ENCODE measurements at regions not wholly inside any gene's neighbourhood (a gene's known extent, or its start where the extent isn't known, plus 50 kb on each side); places are given as distances from the start of the nearest gene placed in this dataset.
A peak's percentile ranks its signal among the peaks of the same experiment; 100 is the strongest.
"Not testable (repeated sequence)": the region's sequence is repeated elsewhere in the genome, so short reads cannot be mapped to it uniquely, and the experiment has no call there.

DNA sequence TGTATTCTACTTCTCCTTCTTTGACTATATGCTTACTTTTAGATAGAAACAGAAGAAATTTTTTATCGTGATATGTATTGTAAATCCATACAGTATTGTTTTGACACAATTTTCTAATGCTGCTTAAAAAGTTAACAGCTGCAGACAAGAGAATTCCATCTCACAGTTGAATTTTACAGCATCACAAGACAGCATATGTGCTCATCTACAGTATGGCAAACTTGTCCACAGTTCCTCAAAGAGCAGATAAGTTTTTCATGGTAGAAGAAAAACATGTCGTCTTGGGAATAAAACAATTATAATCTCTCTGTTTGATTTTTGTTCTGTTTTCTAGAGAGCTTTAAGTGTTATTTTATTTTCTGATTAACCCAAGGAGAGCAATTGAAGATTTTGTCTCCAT lies 438.5 kb upstream of the NUDT12 start:
- WGBS (ENCODE audit: extremely low coverage, insufficient coverage, low lambda C conversion rate): no CpG with 5 or more reads among the region's 2 CpGs

DNA sequence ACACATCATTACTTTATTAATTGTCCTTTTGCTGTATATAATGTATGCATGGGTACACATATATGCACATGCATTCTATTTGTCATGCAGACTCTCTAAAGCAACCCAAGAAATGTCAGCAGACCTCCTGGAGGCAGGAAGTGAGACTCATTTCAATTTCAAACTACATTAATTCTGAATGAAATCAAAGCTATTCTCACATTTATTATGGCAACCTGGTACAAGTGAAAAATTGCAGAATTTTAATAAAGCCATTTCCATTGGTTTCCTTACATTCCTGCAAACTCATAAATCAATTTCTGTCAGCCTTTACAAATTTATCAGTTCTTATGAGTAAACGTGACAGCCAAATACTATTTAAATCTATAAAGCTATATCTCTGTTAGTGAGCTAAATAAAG lies 430.4 kb upstream of the NUDT12 start:
- no peak overlapping the region for H4K5ac ChIP-seq (ENCODE audit: low read length)
- H2BK15ac ChIP-seq (replicated peaks; ENCODE audit: low read depth): no peak overlapping the region
- no peak overlapping the region for H3K27ac ChIP-seq (ENCODE audit: low read depth, low read length)
- no peak overlapping the region for H3K4me3 ChIP-seq (ENCODE audit: low read length)
- H3K79me1 ChIP-seq (ENCODE audit: low read length): no peaks in the 10 kb centered on the region
- no peak overlapping the region for H3K4ac ChIP-seq (ENCODE audit: low read depth, low read length)
- no peaks in the 10 kb centered on the region for H3K79me2 ChIP-seq (ENCODE audit: control insufficient read depth, insufficient read depth, low read length)
- no peak overlapping the region for H2BK5ac ChIP-seq (ENCODE audit: low read length)
- H4K8ac ChIP-seq (ENCODE audit: low read depth, low read length): no peak overlapping the region
- H2BK120ac ChIP-seq (ENCODE audit: low read depth, low read length): no peak overlapping the region
- H2AK5ac ChIP-seq (ENCODE audit: low read length): no peak overlapping the region
- no peaks in the 10 kb centered on the region for H3K27me3 ChIP-seq (ENCODE audit: insufficient read depth, low read length, poor library complexity)
- no peak overlapping the region for H3K23ac ChIP-seq (ENCODE audit: low read length)
- no peak overlapping the region for H3K4me2 ChIP-seq (ENCODE audit: low read length)
- H3K4me1 ChIP-seq (ENCODE audit: control insufficient read depth, low read depth, low read length): no peaks in the 10 kb centered on the region
- no peak overlapping the region for H3K9ac ChIP-seq (ENCODE audit: low read length)
- WGBS (ENCODE audit: extremely low coverage, insufficient coverage, low lambda C conversion rate): no CpG with 5 or more reads among the region's 1 CpG
- no peak for DNase-seq
- no peak overlapping the region for H3K56ac ChIP-seq (ENCODE audit: low read length)
- H3K18ac ChIP-seq (ENCODE audit: low read length): no peak overlapping the region
- no peaks in the 10 kb centered on the region for H3K36me3 ChIP-seq (ENCODE audit: control insufficient read depth, insufficient read depth, low read length)

More for the DNA sequence above, 438.5 kb upstream of the NUDT12 start:
- Histone ChIP-seq H3K79me2 (ENCODE audit: control insufficient read depth, insufficient read depth, low read length) (no peaks in the 10 kb centered on the region), H3K4ac (ENCODE audit: low read depth, low read length) (no peak overlapping the region), H3K27ac (ENCODE audit: low read depth, low read length) (no peak overlapping the region), H2BK15ac (replicated peaks; ENCODE audit: low read depth) (no peak overlapping the region), H3K23ac (ENCODE audit: low read length) (no peak overlapping the region), H3K79me1 (ENCODE audit: low read length) (no peaks in the 10 kb centered on the region), H3K4me3 (ENCODE audit: low read length) (no peak overlapping the region), H4K8ac (ENCODE audit: low read depth, low read length) (no peak overlapping the region), H3K27me3 (ENCODE audit: insufficient read depth, low read length, poor library complexity) (no peaks in the 10 kb centered on the region), H4K5ac (ENCODE audit: low read length) (no peak overlapping the region), H3K18ac (ENCODE audit: low read length) (no peak overlapping the region), H2BK120ac (ENCODE audit: low read depth, low read length) (no peak overlapping the region), H3K36me3 (ENCODE audit: control insufficient read depth, insufficient read depth, low read length) (no peaks in the 10 kb centered on the region), H2AK5ac (ENCODE audit: low read length) (no peak overlapping the region), H3K4me2 (ENCODE audit: low read length) (no peak overlapping the region), H3K56ac (ENCODE audit: low read length) (no peak overlapping the region), H2BK5ac (ENCODE audit: low read length) (no peak overlapping the region), H3K9ac (ENCODE audit: low read length) (no peak overlapping the region), H3K4me1 (ENCODE audit: control insufficient read depth, low read depth, low read length) (no peaks in the 10 kb centered on the region)
- no peak for DNase-seq

DNA sequence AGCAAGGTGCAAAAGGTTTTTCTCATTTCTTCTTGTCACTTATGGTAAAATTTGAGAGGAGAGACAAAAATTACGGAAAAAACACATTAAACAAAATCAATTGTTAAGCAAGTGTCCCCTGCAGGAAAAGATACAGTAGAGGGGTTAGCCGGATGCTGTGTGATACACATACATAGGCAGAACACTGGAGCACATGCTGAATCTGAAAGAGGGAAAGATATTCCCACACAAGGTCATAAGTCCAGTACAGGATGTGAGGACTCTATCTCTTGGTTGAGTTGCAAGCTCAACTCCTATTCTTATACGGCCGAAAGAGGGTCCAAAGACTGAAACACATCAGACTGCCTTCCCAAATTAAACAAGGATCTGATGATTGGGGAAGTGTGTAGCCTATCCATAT lies 427.5 kb upstream of the NUDT12 start:
- Histone ChIP-seq H3K79me2 (ENCODE audit: control insufficient read depth, insufficient read depth, low read length) (no peaks in the 10 kb centered on the region), H4K8ac (ENCODE audit: low read depth, low read length) (no peak overlapping the region), H3K23ac (ENCODE audit: low read length) (no peak overlapping the region), H3K27me3 (ENCODE audit: insufficient read depth, low read length, poor library complexity) (no peaks in the 10 kb centered on the region), H3K4me2 (ENCODE audit: low read length) (no peak overlapping the region), H3K56ac (ENCODE audit: low read length) (no peak overlapping the region), H2BK5ac (ENCODE audit: low read length) (no peak overlapping the region), H2AK5ac (ENCODE audit: low read length) (no peak overlapping the region), H3K18ac (ENCODE audit: low read length) (no peak overlapping the region), H2BK120ac (ENCODE audit: low read depth, low read length) (peak overlapping the region; percentile 61), H3K9ac (ENCODE audit: low read length) (no peak overlapping the region), H2BK15ac (replicated peaks; ENCODE audit: low read depth) (peak overlapping the region; percentile 27), H3K36me3 (ENCODE audit: control insufficient read depth, insufficient read depth, low read length) (no peaks in the 10 kb centered on the region), H4K5ac (ENCODE audit: low read length) (no peak overlapping the region), H3K79me1 (ENCODE audit: low read length) (no peaks in the 10 kb centered on the region), H3K4me1 (ENCODE audit: control insufficient read depth, low read depth, low read length) (no peaks in the 10 kb centered on the region), H3K4me3 (ENCODE audit: low read length) (no peak overlapping the region), H3K4ac (ENCODE audit: low read depth, low read length) (no peak overlapping the region), H3K27ac (ENCODE audit: low read depth, low read length) (no peak overlapping the region)
- no peak for DNase-seq
- WGBS (ENCODE audit: extremely low coverage, insufficient coverage, low lambda C conversion rate): no CpG with 5 or more reads among the region's 4 CpGs

- H3K79me1 ChIP-seq (ENCODE audit: low read length): no peaks in the 10 kb centered on the region
- H3K79me2 ChIP-seq (ENCODE audit: control insufficient read depth, insufficient read depth, low read length): no peaks in the 10 kb centered on the region
- no peak overlapping the region for H3K27ac ChIP-seq (ENCODE audit: low read depth, low read length)
- WGBS (ENCODE audit: extremely low coverage, insufficient coverage, low lambda C conversion rate): 100% methylated on average over 1 of the region's 4 CpGs
- H3K4me2 ChIP-seq (ENCODE audit: low read length): no peak overlapping the region
- no peaks in the 10 kb centered on the region for H3K36me3 ChIP-seq (ENCODE audit: control insufficient read depth, insufficient read depth, low read length)
- H3K4ac ChIP-seq (ENCODE audit: low read depth, low read length): no peak overlapping the region
- no peak overlapping the region for H3K23ac ChIP-seq (ENCODE audit: low read length)
- no peak overlapping the region for H2BK120ac ChIP-seq (ENCODE audit: low read depth, low read length)
- no peak overlapping the region for H2BK5ac ChIP-seq (ENCODE audit: low read length)
- H4K5ac ChIP-seq (ENCODE audit: low read length): no peak overlapping the region
- H3K27me3 ChIP-seq (ENCODE audit: insufficient read depth, low read length, poor library complexity): no peaks in the 10 kb centered on the region
- H3K56ac ChIP-seq (ENCODE audit: low read length): no peak overlapping the region
- no peak overlapping the region for H3K9ac ChIP-seq (ENCODE audit: low read length)
- no peak for DNase-seq
- no peak overlapping the region for H4K8ac ChIP-seq (ENCODE audit: low read depth, low read length)
- no peak overlapping the region for H2BK15ac ChIP-seq (replicated peaks; ENCODE audit: low read depth)
- no peak overlapping the region for H2AK5ac ChIP-seq (ENCODE audit: low read length)
- H3K4me1 ChIP-seq (ENCODE audit: control insufficient read depth, low read depth, low read length): no peaks in the 10 kb centered on the region
- no peak overlapping the region for H3K4me3 ChIP-seq (ENCODE audit: low read length)
- H3K18ac ChIP-seq (ENCODE audit: low read length): no peak overlapping the region
Measured at GRCh38 chr5:103981592-103981991, 419.0 kb upstream of the NUDT12 start.

DNA sequence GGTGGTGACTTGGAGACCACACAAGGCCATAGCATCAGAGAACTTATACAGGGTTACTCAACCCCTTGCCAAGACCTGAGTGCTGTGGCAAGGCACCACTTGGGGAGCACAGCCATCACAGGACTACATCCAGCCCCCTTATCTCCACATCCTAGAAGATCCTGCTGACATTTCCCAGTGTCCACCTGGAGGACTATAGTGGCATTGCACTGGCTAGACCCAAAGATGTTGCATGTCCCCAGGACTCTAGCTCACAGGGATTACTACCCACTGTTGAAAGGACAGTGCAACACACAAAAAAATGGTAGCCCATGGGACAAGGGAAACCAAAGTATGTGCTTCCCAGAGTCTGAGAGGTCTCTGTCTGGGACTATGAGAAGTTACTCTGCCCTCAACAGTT lies 411.1 kb upstream of the NUDT12 start:
- no peak overlapping the region for H3K4me2 ChIP-seq (ENCODE audit: low read length)
- no peaks in the 10 kb centered on the region for H3K27me3 ChIP-seq (ENCODE audit: insufficient read depth, low read length, poor library complexity)
- H3K4me3 ChIP-seq (ENCODE audit: low read length): no peak overlapping the region
- no peak overlapping the region for H3K9ac ChIP-seq (ENCODE audit: low read length)
- no peak overlapping the region for H3K27ac ChIP-seq (ENCODE audit: low read depth, low read length)
- no peaks in the 10 kb centered on the region for H3K4me1 ChIP-seq (ENCODE audit: control insufficient read depth, low read depth, low read length)
- H3K36me3 ChIP-seq (ENCODE audit: control insufficient read depth, insufficient read depth, low read length): no peaks in the 10 kb centered on the region
- no peak overlapping the region for H3K18ac ChIP-seq (ENCODE audit: low read length)
- no peak overlapping the region for H2AK5ac ChIP-seq (ENCODE audit: low read length)
- no peak overlapping the region for H3K4ac ChIP-seq (ENCODE audit: low read depth, low read length)
- H4K8ac ChIP-seq (ENCODE audit: low read depth, low read length): no peak overlapping the region
- no peaks in the 10 kb centered on the region for H3K79me2 ChIP-seq (ENCODE audit: control insufficient read depth, insufficient read depth, low read length)
- no peak overlapping the region for H2BK120ac ChIP-seq (ENCODE audit: low read depth, low read length)
- H3K56ac ChIP-seq (ENCODE audit: low read length): no peak overlapping the region
- no peaks in the 10 kb centered on the region for H3K79me1 ChIP-seq (ENCODE audit: low read length)
- H4K5ac ChIP-seq (ENCODE audit: low read length): no peak overlapping the region
- no peak overlapping the region for H3K23ac ChIP-seq (ENCODE audit: low read length)
- no peak overlapping the region for H2BK5ac ChIP-seq (ENCODE audit: low read length)
- DNase-seq: peak; percentile 38
- no peak overlapping the region for H2BK15ac ChIP-seq (replicated peaks; ENCODE audit: low read depth)

DNA sequence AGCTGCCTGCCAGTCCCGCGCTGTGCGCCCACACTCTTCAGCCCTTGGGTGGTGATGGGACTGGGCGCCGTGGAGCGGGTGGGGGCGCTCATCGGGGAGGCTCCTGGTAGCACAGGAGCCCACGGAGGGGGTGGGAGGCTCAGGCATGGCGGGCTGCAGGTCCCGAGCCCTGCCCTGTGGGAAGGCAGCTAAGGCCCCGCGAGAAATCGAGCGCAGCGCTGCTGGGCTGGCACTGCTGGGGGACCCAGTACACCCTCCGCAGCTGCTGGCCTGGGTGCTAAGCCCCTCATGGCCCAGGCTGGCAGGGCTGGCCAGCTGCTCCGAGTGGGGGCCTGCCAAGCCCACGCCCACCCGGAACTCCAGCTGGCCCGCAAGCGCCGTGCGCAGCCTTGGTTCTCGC lies 403.7 kb upstream of the NUDT12 start:
- H3K27me3 ChIP-seq (ENCODE audit: insufficient read depth, low read length, poor library complexity); H3K9ac ChIP-seq (ENCODE audit: low read length); H3K23ac ChIP-seq (ENCODE audit: low read length); H3K4me1 ChIP-seq (ENCODE audit: control insufficient read depth, low read depth, low read length); H3K79me1 ChIP-seq (ENCODE audit: low read length); H3K18ac ChIP-seq (ENCODE audit: low read length); H2BK5ac ChIP-seq (ENCODE audit: low read length); H3K79me2 ChIP-seq (ENCODE audit: control insufficient read depth, insufficient read depth, low read length); H4K5ac ChIP-seq (ENCODE audit: low read length); H3K4ac ChIP-seq (ENCODE audit: low read depth, low read length); H2BK15ac ChIP-seq (replicated peaks; ENCODE audit: low read depth); H3K4me2 ChIP-seq (ENCODE audit: low read length); H2BK120ac ChIP-seq (ENCODE audit: low read depth, low read length); H3K27ac ChIP-seq (ENCODE audit: low read depth, low read length); DNase-seq; H3K36me3 ChIP-seq (ENCODE audit: control insufficient read depth, insufficient read depth, low read length); H4K8ac ChIP-seq (ENCODE audit: low read depth, low read length); H2AK5ac ChIP-seq (ENCODE audit: low read length); H3K56ac ChIP-seq (ENCODE audit: low read length); H3K4me3 ChIP-seq (ENCODE audit: low read length): not testable (repeated sequence)
- no CpG with 5 or more reads among the region's 25 CpGs for WGBS (ENCODE audit: extremely low coverage, insufficient coverage, low lambda C conversion rate)
